ENCODE measurements at regions not wholly inside any gene's neighbourhood (a gene's known extent, or its start where the extent isn't known, plus 50 kb on each side); places are given as distances from the start of the nearest gene placed in this dataset.

DNA sequence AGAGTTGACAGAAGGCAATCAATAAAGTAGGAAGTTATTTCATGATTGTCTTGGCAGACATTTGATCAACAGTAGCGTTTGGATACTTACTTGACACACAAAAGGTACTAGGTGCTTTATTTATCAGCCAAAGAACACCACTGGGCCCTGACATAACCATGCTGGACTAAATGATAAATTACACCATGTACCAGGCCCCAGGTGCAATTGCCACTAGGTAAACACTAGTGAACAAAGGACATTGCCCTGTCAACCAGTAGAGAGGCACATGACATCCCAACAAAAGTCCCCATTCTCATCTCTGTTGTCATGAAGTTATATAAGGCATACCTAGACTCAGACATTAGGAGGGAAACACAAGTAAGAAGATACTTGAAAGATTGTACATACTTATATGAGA, 747.2 kb downstream of the SATB2 start:
- TF ChIP-seq EGR1 (IDR thresholded peaks at IDR 0.05) (no peak), ZBTB7A (IDR thresholded peaks at IDR 0.05; ENCODE audit: low read depth) (no peak), TCF12 (IDR thresholded peaks at IDR 0.05; ENCODE audit: low read depth) (no peak), NFIC (IDR thresholded peaks at IDR 0.05) (no peak), YY1 (IDR thresholded peaks at IDR 0.05; ENCODE audit: low read depth) (no peak), CREB1 (IDR thresholded peaks at IDR 0.05; ENCODE audit: low read depth) (no peak), RAD21 (IDR thresholded peaks at IDR 0.05; ENCODE audit: low read depth) (no peak), CEBPB (IDR thresholded peaks at IDR 0.05) (no peak), EP300 (IDR thresholded peaks at IDR 0.05; ENCODE audit: borderline replicate concordance) (no peak), TAF1 (IDR thresholded peaks at IDR 0.05; ENCODE audit: low read depth) (no peak), TEAD4 (IDR thresholded peaks at IDR 0.05) (no peak)
- TF ChIP-seq, protein P1, sequence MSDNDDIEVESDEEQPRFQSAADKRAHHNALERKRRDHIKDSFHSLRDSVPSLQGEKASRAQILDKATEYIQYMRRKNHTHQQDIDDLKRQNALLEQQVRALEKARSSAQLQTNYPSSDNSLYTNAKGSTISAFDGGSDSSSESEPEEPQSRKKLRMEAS (IDR thresholded peaks at IDR 0.05) = no peak
- TF ChIP-seq, protein P2, sequence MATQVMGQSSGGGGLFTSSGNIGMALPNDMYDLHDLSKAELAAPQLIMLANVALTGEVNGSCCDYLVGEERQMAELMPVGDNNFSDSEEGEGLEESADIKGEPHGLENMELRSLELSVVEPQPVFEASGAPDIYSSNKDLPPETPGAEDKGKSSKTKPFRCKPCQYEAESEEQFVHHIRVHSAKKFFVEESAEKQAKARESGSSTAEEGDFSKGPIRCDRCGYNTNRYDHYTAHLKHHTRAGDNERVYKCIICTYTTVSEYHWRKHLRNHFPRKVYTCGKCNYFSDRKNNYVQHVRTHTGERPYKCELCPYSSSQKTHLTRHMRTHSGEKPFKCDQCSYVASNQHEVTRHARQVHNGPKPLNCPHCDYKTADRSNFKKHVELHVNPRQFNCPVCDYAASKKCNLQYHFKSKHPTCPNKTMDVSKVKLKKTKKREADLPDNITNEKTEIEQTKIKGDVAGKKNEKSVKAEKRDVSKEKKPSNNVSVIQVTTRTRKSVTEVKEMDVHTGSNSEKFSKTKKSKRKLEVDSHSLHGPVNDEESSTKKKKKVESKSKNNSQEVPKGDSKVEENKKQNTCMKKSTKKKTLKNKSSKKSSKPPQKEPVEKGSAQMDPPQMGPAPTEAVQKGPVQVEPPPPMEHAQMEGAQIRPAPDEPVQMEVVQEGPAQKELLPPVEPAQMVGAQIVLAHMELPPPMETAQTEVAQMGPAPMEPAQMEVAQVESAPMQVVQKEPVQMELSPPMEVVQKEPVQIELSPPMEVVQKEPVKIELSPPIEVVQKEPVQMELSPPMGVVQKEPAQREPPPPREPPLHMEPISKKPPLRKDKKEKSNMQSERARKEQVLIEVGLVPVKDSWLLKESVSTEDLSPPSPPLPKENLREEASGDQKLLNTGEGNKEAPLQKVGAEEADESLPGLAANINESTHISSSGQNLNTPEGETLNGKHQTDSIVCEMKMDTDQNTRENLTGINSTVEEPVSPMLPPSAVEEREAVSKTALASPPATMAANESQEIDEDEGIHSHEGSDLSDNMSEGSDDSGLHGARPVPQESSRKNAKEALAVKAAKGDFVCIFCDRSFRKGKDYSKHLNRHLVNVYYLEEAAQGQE (IDR thresholded peaks at IDR 0.05; ENCODE audit: low read depth) = no peak
- TF ChIP-seq, protein P3, sequence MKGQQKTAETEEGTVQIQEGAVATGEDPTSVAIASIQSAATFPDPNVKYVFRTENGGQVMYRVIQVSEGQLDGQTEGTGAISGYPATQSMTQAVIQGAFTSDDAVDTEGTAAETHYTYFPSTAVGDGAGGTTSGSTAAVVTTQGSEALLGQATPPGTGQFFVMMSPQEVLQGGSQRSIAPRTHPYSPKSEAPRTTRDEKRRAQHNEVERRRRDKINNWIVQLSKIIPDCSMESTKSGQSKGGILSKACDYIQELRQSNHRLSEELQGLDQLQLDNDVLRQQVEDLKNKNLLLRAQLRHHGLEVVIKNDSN (IDR thresholded peaks at IDR 0.05) = no peak

All from Ishikawa (cell line).